KMS-11 (cell line): ENCODE measurements at regions not wholly inside any gene's neighbourhood (a gene's known extent, or its start where the extent isn't known, plus 50 kb on each side); places are given as distances from the start of the nearest gene placed in this dataset.

ENCODE experiments used
- H2AFZ ChIP-seq: fragments of 200-600 bp; sonication (generic); 2 replicates; pipeline ENCODE4 v1.6.1; 2016; ENCODE audit warnings: antibody characterized with exemption, mixed run types, low read depth
- H3K27ac ChIP-seq: fragments of 200-600 bp; sonication (generic); 2 replicates; pipeline ENCODE4 v1.6.1; 2016; ENCODE audit warnings: mild to moderate bottlenecking, mixed run types
- H3K27me3 ChIP-seq: fragments of 200-600 bp; sonication (generic); 2 replicates; pipeline ENCODE4 v1.6.1; 2017; ENCODE audit warnings: mild to moderate bottlenecking, low read depth, mixed run types, moderate library complexity; ENCODE audit not compliant: insufficient read depth
- H3K36me3 ChIP-seq: fragments of 200-600 bp; sonication (generic); 2 replicates; pipeline ENCODE4 v1.6.1; 2017; ENCODE audit warnings: mild to moderate bottlenecking, mixed run types; ENCODE audit not compliant: insufficient read depth
- H3K4me1 ChIP-seq: fragments of 200-600 bp; sonication (generic); 2 replicates; pipeline ENCODE4 v1.6.1; 2016; ENCODE audit warnings: mild to moderate bottlenecking, low read depth, mixed run types; ENCODE audit not compliant: poor library complexity, severe bottlenecking
- H3K4me2 ChIP-seq: fragments of 200-600 bp; sonication (generic); 2 replicates; pipeline ENCODE4 v1.7.0; 2016; ENCODE audit warnings: mild to moderate bottlenecking, mixed run types
- H3K4me3 ChIP-seq: fragments of 200-600 bp; sonication (generic); IDR thresholded peaks from 2 replicates; pipeline ENCODE4 v1.6.1; 2017; ENCODE audit warnings: low read depth, low read length, mixed read lengths; ENCODE audit not compliant: insufficient read depth
- H3K79me2 ChIP-seq: fragments of 200-600 bp; sonication (generic); 2 replicates; pipeline ENCODE4 v1.6.1; 2016; ENCODE audit warnings: low read depth, mixed run types; ENCODE audit not compliant: insufficient read depth
- H3K9ac ChIP-seq: fragments of 200-600 bp; sonication (generic); 2 replicates; pipeline ENCODE4 v1.6.1; 2016; ENCODE audit warnings: mild to moderate bottlenecking, mixed run types
- H4K20me1 ChIP-seq: fragments of 200-600 bp; sonication (generic); 2 replicates; pipeline ENCODE4 v1.6.1; 2016; ENCODE audit warnings: mild to moderate bottlenecking, mixed run types; ENCODE audit not compliant: insufficient read depth
- CTCF ChIP-seq: fragments of 200-600 bp; sonication (generic); conservative IDR thresholded peaks from 2 replicates; pipeline ENCODE4 v1.6.1; 2017; ENCODE audit warnings: low read depth, mild to moderate bottlenecking, antibody characterized with exemption, low read length, moderate library complexity, mixed read lengths

GRCh38 chr3:106820726-106821362 lies 556.4 kb upstream of the CCDC54 start:
- Histone ChIP-seq H4K20me1 (no peaks in the 10 kb centered on the region), H3K27me3 (no peaks in the 10 kb centered on the region), H3K4me1 (no peaks in the 10 kb centered on the region), H2AFZ (no peak overlapping the region), H3K36me3 (no peaks in the 10 kb centered on the region), H3K79me2 (no peaks in the 10 kb centered on the region), H3K27ac (no peak overlapping the region), H3K9ac (no peak overlapping the region), H3K4me2 (no peak overlapping the region), H3K4me3 (no peak overlapping the region)
- TF ChIP-seq CTCF, result no peak

GRCh38 chr3:106821801-106822200 lies 555.4 kb upstream of the CCDC54 start:
- Histone ChIP-seq H3K36me3 (no peaks in the 10 kb centered on the region), H2AFZ (no peak overlapping the region), H4K20me1 (no peaks in the 10 kb centered on the region), H3K4me1 (no peaks in the 10 kb centered on the region), H3K27ac (no peak overlapping the region), H3K4me3 (no peak overlapping the region), H3K4me2 (no peak overlapping the region), H3K9ac (no peak overlapping the region), H3K79me2 (no peaks in the 10 kb centered on the region), H3K27me3 (no peaks in the 10 kb centered on the region)
- TF ChIP-seq CTCF, result no peak

DNA sequence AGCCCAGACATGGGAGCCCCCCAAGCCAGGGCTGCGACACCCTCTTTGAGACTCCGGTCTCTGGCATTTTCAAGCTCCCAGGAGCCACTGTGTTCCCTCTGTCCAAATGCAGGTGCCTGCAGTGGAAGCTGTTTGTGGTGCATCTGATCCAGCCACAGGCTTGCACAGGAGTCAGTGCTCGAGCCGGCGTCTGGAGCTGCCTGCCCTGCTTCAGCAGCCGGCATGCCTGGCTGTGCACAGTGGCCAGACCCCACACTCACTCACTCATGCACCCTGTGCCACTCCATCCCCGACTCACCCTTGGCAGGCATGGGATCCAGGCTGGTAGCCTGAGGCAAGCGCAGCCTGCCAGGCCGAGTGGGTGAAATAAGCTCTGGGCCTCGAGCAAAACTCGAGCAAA lies 555.0 kb upstream of the CCDC54 start:
- Histone ChIP-seq H2AFZ (no peak overlapping the region), H3K4me1 (no peaks in the 10 kb centered on the region), H3K27me3 (no peaks in the 10 kb centered on the region), H3K4me2 (no peak overlapping the region), H3K36me3 (no peaks in the 10 kb centered on the region), H3K79me2 (no peaks in the 10 kb centered on the region), H3K27ac (no peak overlapping the region), H4K20me1 (no peaks in the 10 kb centered on the region), H3K9ac (no peak overlapping the region), H3K4me3 (no peak overlapping the region)
- no peak for TF ChIP-seq CTCF

- no peak overlapping the region for H3K9ac ChIP-seq
These were observed 553.5 kb upstream of the CCDC54 start for GRCh38 chr3:106823701-106824100.

More at GRCh38 chr3:106823701-106824100, 553.5 kb upstream of the CCDC54 start:
- Histone ChIP-seq H3K4me1 (no peaks in the 10 kb centered on the region), H3K27ac (no peak overlapping the region), H3K27me3 (no peaks in the 10 kb centered on the region), H4K20me1 (no peaks in the 10 kb centered on the region), H2AFZ (no peak overlapping the region), H3K36me3 (no peaks in the 10 kb centered on the region), H3K4me2 (no peak overlapping the region), H3K4me3 (no peak overlapping the region), H3K79me2 (no peaks in the 10 kb centered on the region)
- no peak for TF ChIP-seq CTCF
